ENCODE measurements at regions not wholly inside any gene's neighbourhood (a gene's known extent, or its start where the extent isn't known, plus 50 kb on each side); places are given as distances from the start of the nearest gene placed in this dataset.

DNA sequence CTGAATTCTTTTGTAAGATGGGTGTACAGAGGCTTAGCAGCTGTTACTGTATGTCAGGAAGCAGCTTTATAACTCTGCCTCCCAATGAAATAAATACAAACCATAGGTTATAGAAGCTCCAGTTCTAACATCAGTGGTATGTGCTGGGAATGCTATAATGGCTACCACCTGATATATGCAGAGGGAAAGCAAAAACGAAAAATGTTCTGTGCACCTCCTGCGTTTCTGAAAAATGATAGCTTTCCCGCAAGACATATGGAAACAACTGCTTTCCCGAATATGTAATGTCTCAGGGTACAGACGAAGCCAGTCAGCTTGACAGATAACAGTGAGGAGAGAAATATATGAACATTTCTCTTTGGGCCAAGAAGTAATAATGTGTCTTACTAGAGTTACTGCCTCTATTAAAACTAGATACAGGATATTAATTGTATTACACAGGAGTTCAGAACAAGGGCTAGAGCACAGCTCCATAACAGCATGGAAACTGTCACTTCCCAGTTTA, 517.0 kb upstream of the NRSN1 start:
- H3K9ac ChIP-seq (ENCODE audit: extremely low read depth, insufficient read length, low read length) = no peak overlapping the region
- H2AFZ ChIP-seq (ENCODE audit: low read length) = no peak overlapping the region
- H3K27me3 ChIP-seq (ENCODE audit: insufficient read depth, low read length) = no peaks in the 10 kb centered on the region
- H3K9me3 Mint-ChIP-seq = peaks cover 0 to 1% of the 10 kb centered on the region in 2 experiments; a peak in 2 of 5 replicates
- no peaks in the 10 kb centered on the region for H3K4me1 Mint-ChIP-seq
- no peak overlapping the region for H3K18ac ChIP-seq (ENCODE audit: insufficient read length, low read depth, low read length)
- no peak overlapping the region for H3K14ac ChIP-seq (ENCODE audit: insufficient read depth, low read length)
- H3K4me2 ChIP-seq (ENCODE audit: insufficient read depth, insufficient read length, low read length) = no peak overlapping the region
- H3K79me2 ChIP-seq (ENCODE audit: insufficient read depth, low read length) = no peaks in the 10 kb centered on the region
- H2BK120ac ChIP-seq (ENCODE audit: low read depth, low read length, poor library complexity, severe bottlenecking) = no peak overlapping the region
- no peak overlapping the region for H2BK5ac ChIP-seq (ENCODE audit: insufficient read length, low read length)
- H3K79me1 ChIP-seq (ENCODE audit: insufficient read depth, low read depth, low read length, poor library complexity, severe bottlenecking) = no peaks in the 10 kb centered on the region
- no peak overlapping the region for H3K4me3 Mint-ChIP-seq
- no peak overlapping the region for H2BK15ac ChIP-seq (ENCODE audit: low read depth, low read length)
- H4K20me1 ChIP-seq (ENCODE audit: control insufficient read depth, insufficient read depth, insufficient read length) = no peaks in the 10 kb centered on the region
- WGBS (ENCODE audit: extremely low coverage, insufficient read length, low lambda C conversion rate) = no CpG with 5 or more reads among the region's 5 CpGs
- no peak overlapping the region for H3K27ac Mint-ChIP-seq
- H3K56ac ChIP-seq (ENCODE audit: insufficient read length, low read depth, low read length) = no peak overlapping the region
- no peaks in the 10 kb centered on the region for H3K23me2 ChIP-seq (ENCODE audit: insufficient read length, low read depth, low read length, poor library complexity, severe bottlenecking)
- no peaks in the 10 kb centered on the region; the same call in 1 of the 2 replicates for H3K27me3 Mint-ChIP-seq (ENCODE audit: low read depth)
- H3K23ac ChIP-seq (ENCODE audit: insufficient read length, low read depth, low read length) = no peak overlapping the region
- no peak for DNase-seq
- no peak for TF ChIP-seq CTCF (conservative IDR thresholded peaks at IDR 0.05)
- H3K4me1 ChIP-seq (ENCODE audit: insufficient read depth, low read length) = no peaks in the 10 kb centered on the region
- no peak overlapping the region for H2AK5ac ChIP-seq (ENCODE audit: insufficient read length, low read length)
- no peak overlapping the region for H4K91ac ChIP-seq (ENCODE audit: insufficient read length, low read depth, low read length)
- no peak overlapping the region for H4K8ac ChIP-seq (replicated peaks; ENCODE audit: insufficient read length, low read depth, low read length)
- no peak overlapping the region for H2BK12ac ChIP-seq (ENCODE audit: insufficient read length, low read depth, low read length)
- no peak overlapping the region for H2BK20ac ChIP-seq (ENCODE audit: low read depth, low read length, poor library complexity, severe bottlenecking)
- no peak overlapping the region for H3K27ac ChIP-seq (ENCODE audit: insufficient read length, low read depth, low read length)
- H3K9me3 ChIP-seq (ENCODE audit: control insufficient read depth, low read depth, low read length) = no peaks in the 10 kb centered on the region
- no peaks in the 10 kb centered on the region for H3K36me3 Mint-ChIP-seq (ENCODE audit: insufficient read depth in 1 of 3, low read depth in 3 of 3)
- no peak overlapping the region for H3T11ph ChIP-seq (ENCODE audit: low read length)
- H4K5ac ChIP-seq (ENCODE audit: insufficient read length, low read depth, low read length) = no peak overlapping the region
- H3K4ac ChIP-seq (ENCODE audit: low read depth, low read length) = no peak overlapping the region
